Endothelial cell of hepatic sinusoid (primary cell): ENCODE measurements at regions not wholly inside any gene's neighbourhood (a gene's known extent, or its start where the extent isn't known, plus 50 kb on each side); places are given as distances from the start of the nearest gene placed in this dataset.
"Not testable (repeated sequence)": the region's sequence is repeated elsewhere in the genome, so short reads cannot be mapped to it uniquely, and the experiment has no call there.

Experiments used
- in situ Hi-C: cut with HindIII; loops from 2 replicates; pipeline ENCODE4 v1.10.0; 2017; ENCODE audit warnings: low sequenced_read_pairs

GRCh38 chr16:9141813-9142212 is 50.4 kb downstream of the HAPSTR1 start:
- in situ Hi-C loops: no loop called here

GRCh38 chr16:9144106-9144505 is 52.7 kb downstream of the HAPSTR1 start:
- in situ Hi-C loops: no loop called here

- in situ Hi-C loops: no loop called here
Observed at GRCh38 chr16:9148374-9149015, 57.1 kb downstream of the HAPSTR1 start.

GRCh38 chr16:9151074-9151473 is 59.6 kb downstream of the HAPSTR1 start:
- in situ Hi-C loops: no loop called here

GRCh38 chr16:9151597-9151996 is 60.2 kb downstream of the HAPSTR1 start:
- in situ Hi-C loops: no loop called here

GRCh38 chr16:9152649-9153501 is 61.4 kb downstream of the HAPSTR1 start:
- in situ Hi-C loops: no loop called here

GRCh38 chr16:9153502-9153864 is 62.0 kb downstream of the HAPSTR1 start:
- in situ Hi-C loops: no loop called here

GRCh38 chr16:9154567-9155410 is 63.3 kb downstream of the HAPSTR1 start:
- in situ Hi-C loops: no loop called here

- in situ Hi-C loops: no loop called here
Observed at GRCh38 chr16:9155871-9156270, 64.4 kb downstream of the HAPSTR1 start.

GRCh38 chr16:9159839-9160550 is 68.6 kb downstream of the HAPSTR1 start:
- in situ Hi-C loops: no loop called here

- in situ Hi-C loops: no loop called here
Observed at GRCh38 chr16:9160551-9160911, 69.1 kb downstream of the HAPSTR1 start.

- in situ Hi-C loops: no loop called here
Observed at GRCh38 chr16:9165681-9166080, 74.2 kb downstream of the HAPSTR1 start.

- in situ Hi-C loops: not testable (repeated sequence)
Observed at GRCh38 chr16:9166326-9166993, 75.0 kb downstream of the HAPSTR1 start.

GRCh38 chr16:9169094-9169493 is 77.7 kb downstream of the HAPSTR1 start:
- in situ Hi-C loops: no loop called here

- in situ Hi-C loops: no loop called here
Observed at GRCh38 chr16:9170470-9170869, 79.0 kb downstream of the HAPSTR1 start.

GRCh38 chr16:9176547-9177418 is 85.3 kb downstream of the HAPSTR1 start:
- in situ Hi-C loops: no loop called here

- in situ Hi-C loops: no loop called here
Observed at GRCh38 chr16:9177861-9178260, 86.4 kb downstream of the HAPSTR1 start.

- in situ Hi-C loops: no loop called here
Observed at GRCh38 chr16:9183682-9184353, 92.4 kb downstream of the HAPSTR1 start.

GRCh38 chr16:9184354-9184690 is 92.9 kb downstream of the HAPSTR1 start:
- in situ Hi-C loops: no loop called here
